Gastroesophageal sphincter (tissue), 4 donors: ENCODE measurements at regions not wholly inside any gene's neighbourhood (a gene's known extent, or its start where the extent isn't known, plus 50 kb on each side); places are given as distances from the start of the nearest gene placed in this dataset.

Experiments used
- ATAC-seq: fragments of 150-250 bp; one replicate; pipeline ENCODE4 v1.9.1; 2016; ENCODE audit warnings: mild to moderate bottlenecking, moderate library complexity
- H3K27ac ChIP-seq, 4 donors: fragments of 200-600 bp; sonication (generic) in 3 of 4; 1 replicate in 3 of 4; 2 replicates in 1 of 4; pipeline ENCODE4 v1.5.1; 2016 to 2019
- H3K27me3 ChIP-seq: fragments of 200-600 bp; sonication (generic); one replicate; pipeline ENCODE4 v1.5.1; 2019
- H3K36me3 ChIP-seq, 2 donors: fragments of 200-600 bp; sonication (generic); one replicate each; pipeline ENCODE4 v1.5.1; 2019; ENCODE audit warnings: control low read depth in 1 of 2
- H3K4me1 ChIP-seq, 3 donors: fragments of 200-600 bp; sonication (generic); 1 replicate in 2 of 3; 2 replicates in 1 of 3; pipeline ENCODE4 v1.5.1; 2016 to 2019; ENCODE audit warnings: control low read depth in 2 of 3
- H3K4me3 ChIP-seq, 2 donors: fragments of 200-600 bp; sonication (generic); one replicate each; pipeline ENCODE4 v1.5.1; 2019; ENCODE audit warnings: mild to moderate bottlenecking in 1 of 2, moderate library complexity in 1 of 2
- H3K9me3 ChIP-seq, 3 donors: fragments of 200-600 bp; sonication (generic); one replicate each; pipeline ENCODE4 v1.5.1; 2017 to 2019; ENCODE audit warnings: control low read depth in 2 of 3
- EP300 ChIP-seq: sonication (generic); formaldehyde crosslinking; IDR thresholded peaks from one replicate; pipeline ENCODE4 v1.6.1; 2017; ENCODE audit warnings: antibody characterized with exemption, mild to moderate bottlenecking
- POLR2A ChIP-seq, 2 donors: fragments of 450-650 bp; IDR thresholded peaks; one replicate each; pipeline ENCODE4 v1.6.1; 2017; ENCODE audit warnings: antibody characterized with exemption in 2 of 2, mild to moderate bottlenecking in 2 of 2, moderate library complexity in 1 of 2
- POLR2AphosphoS5 ChIP-seq: sonication (generic); formaldehyde crosslinking; IDR thresholded peaks from one replicate; pipeline ENCODE4 v1.6.1; 2017; ENCODE audit warnings: antibody characterized with exemption
- WGBS, 2 donors: methylation state at CpG; one replicate each; pipeline ENCODE4 v1.1.5; 2018; ENCODE audit warnings: low coverage in 1 of 2; 5-methylcytosine and 5-hydroxymethylcytosine counted together
- TF ChIP-seq, protein P1 (sequence below), 4 experiments: fragments of 200-600 bp in 2 of 4; fragments of 450-650 bp in 2 of 4; sonication (generic) in 1 of 4; IDR thresholded peaks; one replicate each; pipeline ENCODE4 v1.5.1; 2017 to 2019; ENCODE audit warnings: antibody characterized with exemption in 4 of 4, mild to moderate bottlenecking in 2 of 4, moderate library complexity in 2 of 4

- Histone ChIP-seq H3K9me3 (no peaks in the 10 kb centered on the region), H3K4me3 (no peak overlapping the region), H3K27me3 (no peaks in the 10 kb centered on the region), H3K27ac (no peak overlapping the region), H3K4me1 (no peaks in the 10 kb centered on the region), H3K36me3 (no peaks in the 10 kb centered on the region)
- ATAC-seq = no peak
- TF ChIP-seq EP300 (no peak), POLR2A (IDR thresholded peaks at IDR 0.05) (no peak), POLR2AphosphoS5 (no peak)
- TF ChIP-seq, protein P1, sequence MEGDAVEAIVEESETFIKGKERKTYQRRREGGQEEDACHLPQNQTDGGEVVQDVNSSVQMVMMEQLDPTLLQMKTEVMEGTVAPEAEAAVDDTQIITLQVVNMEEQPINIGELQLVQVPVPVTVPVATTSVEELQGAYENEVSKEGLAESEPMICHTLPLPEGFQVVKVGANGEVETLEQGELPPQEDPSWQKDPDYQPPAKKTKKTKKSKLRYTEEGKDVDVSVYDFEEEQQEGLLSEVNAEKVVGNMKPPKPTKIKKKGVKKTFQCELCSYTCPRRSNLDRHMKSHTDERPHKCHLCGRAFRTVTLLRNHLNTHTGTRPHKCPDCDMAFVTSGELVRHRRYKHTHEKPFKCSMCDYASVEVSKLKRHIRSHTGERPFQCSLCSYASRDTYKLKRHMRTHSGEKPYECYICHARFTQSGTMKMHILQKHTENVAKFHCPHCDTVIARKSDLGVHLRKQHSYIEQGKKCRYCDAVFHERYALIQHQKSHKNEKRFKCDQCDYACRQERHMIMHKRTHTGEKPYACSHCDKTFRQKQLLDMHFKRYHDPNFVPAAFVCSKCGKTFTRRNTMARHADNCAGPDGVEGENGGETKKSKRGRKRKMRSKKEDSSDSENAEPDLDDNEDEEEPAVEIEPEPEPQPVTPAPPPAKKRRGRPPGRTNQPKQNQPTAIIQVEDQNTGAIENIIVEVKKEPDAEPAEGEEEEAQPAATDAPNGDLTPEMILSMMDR (IDR thresholded peaks at IDR 0.05) = no peak
These were observed 159.0 kb downstream of the NSUN3 start for GRCh38 chr3:94221829-94222228.

GRCh38 chr3:94225148-94225865 is 162.4 kb downstream of the NSUN3 start:
- Histone ChIP-seq H3K4me3 (no peak overlapping the region), H3K27ac (no peak overlapping the region), H3K4me1 (no peaks in the 10 kb centered on the region), H3K27me3 (no peaks in the 10 kb centered on the region), H3K9me3 (no peaks in the 10 kb centered on the region), H3K36me3 (no peaks in the 10 kb centered on the region)
- 68 to 88% methylated on average over 5 of the region's 5 CpGs for WGBS, 2 donors
- TF ChIP-seq POLR2AphosphoS5 (no peak), EP300 (no peak)
- ATAC-seq = no peak

GRCh38 chr3:94226078-94226477 is 163.2 kb downstream of the NSUN3 start:
- TF ChIP-seq POLR2AphosphoS5 (no peak), EP300 (no peak), POLR2A (IDR thresholded peaks at IDR 0.05) (no peak)
- TF ChIP-seq, protein P1 (IDR thresholded peaks at IDR 0.05) = no peak
- Histone ChIP-seq H3K27ac (no peak overlapping the region), H3K9me3 (no peaks in the 10 kb centered on the region), H3K27me3 (no peaks in the 10 kb centered on the region), H3K4me3 (no peak overlapping the region), H3K4me1 (no peaks in the 10 kb centered on the region), H3K36me3 (no peaks in the 10 kb centered on the region)
- ATAC-seq = no peak
- WGBS, 2 donors = 44 to 57% methylated on average over 3 to 4 of the region's 4 CpGs

DNA sequence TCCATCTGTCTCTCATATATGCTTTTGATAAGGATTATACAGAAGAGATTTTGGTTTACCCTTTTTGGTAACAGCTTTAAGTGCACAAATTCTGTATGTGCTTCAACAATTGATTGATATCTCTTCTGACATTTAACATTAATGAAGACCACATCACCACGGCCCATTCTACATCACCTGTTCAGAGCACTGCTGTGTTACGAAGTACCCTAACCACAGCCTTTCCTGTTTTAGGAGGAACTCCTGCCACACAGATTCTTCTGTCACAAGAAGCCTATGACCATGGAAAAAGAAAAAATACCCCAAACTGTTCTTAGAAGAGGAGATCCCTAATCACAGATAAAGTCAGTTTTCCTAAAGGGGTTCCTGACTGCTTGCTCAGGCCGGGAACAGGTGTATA is 170.1 kb downstream of the NSUN3 start:
- TF ChIP-seq POLR2AphosphoS5 (no peak), EP300 (no peak), POLR2A (IDR thresholded peaks at IDR 0.05) (no peak)
- TF ChIP-seq, protein P1 (IDR thresholded peaks at IDR 0.05) = no peak
- H3K27me3 ChIP-seq = no peaks in the 10 kb centered on the region

DNA sequence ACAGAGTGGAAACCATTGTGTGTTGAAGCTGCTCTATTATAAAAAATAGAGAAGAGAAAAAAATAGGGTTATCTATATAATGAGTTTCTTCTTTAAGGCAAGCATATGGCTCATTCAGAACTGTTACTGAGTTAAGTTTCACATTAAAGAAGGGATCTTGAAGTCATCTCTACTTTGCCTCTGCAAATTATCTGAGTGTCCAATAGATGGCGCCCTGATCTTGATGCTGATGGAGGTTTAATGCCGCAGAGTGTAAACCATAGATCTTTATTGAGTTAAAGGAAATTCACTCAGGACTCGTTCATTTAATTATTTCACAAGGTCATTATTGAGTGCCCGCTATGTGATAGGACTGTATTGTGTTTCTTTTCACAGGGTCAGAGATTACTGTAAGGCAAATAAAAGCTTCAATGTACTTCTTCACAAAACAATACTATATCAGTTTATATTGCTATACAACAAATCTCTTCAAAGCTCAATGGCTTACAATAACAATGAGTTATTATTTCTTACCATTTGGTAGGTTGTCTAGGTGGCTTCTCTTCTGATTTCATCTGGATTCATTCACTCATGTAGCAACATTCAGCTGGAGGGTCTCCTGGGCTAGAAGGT is 171.4 kb downstream of the NSUN3 start:
- H3K4me1 ChIP-seq = no peaks in the 10 kb centered on the region
- H3K27me3 ChIP-seq = no peaks in the 10 kb centered on the region
- H3K9me3 ChIP-seq = peaks cover 0 to 11% (median 0%) of the 10 kb centered on the region in 3 donors
- no peak for ATAC-seq
- WGBS, 2 donors = 17 to 60% methylated on average over 1 to 4 of the region's 4 CpGs
- no peaks in the 10 kb centered on the region for H3K36me3 ChIP-seq
- H3K4me3 ChIP-seq = no peak overlapping the region
- H3K27ac ChIP-seq = no peak overlapping the region
- TF ChIP-seq POLR2AphosphoS5 = no peak
- TF ChIP-seq, protein P1 (IDR thresholded peaks at IDR 0.05) = peak in 2 of 4 experiments; percentile 14 to 59
- TF ChIP-seq EP300 = no peak

More for the DNA sequence above, 170.1 kb downstream of the NSUN3 start:
- WGBS, 2 donors = 79 to 91% methylated on average over 3 of the region's 3 CpGs
- no peak for ATAC-seq
- Histone ChIP-seq H3K4me1 (no peaks in the 10 kb centered on the region), H3K27ac (no peak overlapping the region), H3K36me3 (no peaks in the 10 kb centered on the region), H3K9me3 (peaks cover 0 to 11% (median 0%) of the 10 kb centered on the region in 3 donors), H3K4me3 (no peak overlapping the region)
